Endothelial cell (in vitro differentiated cells): ENCODE measurements at regions not wholly inside any gene's neighbourhood (a gene's known extent, or its start where the extent isn't known, plus 50 kb on each side); places are given as distances from the start of the nearest gene placed in this dataset.

ENCODE experiments used
- DNase-seq: peaks from one replicate; pipeline ENCODE4 v3.0.0; 2021; ENCODE audit warnings: low spot score
- H3K27ac Mint-ChIP-seq: one replicate; pipeline ENCODE4 v1.8.0; 2021; ENCODE audit warnings: mixed read lengths, inconsistent platforms; ENCODE audit not compliant: unreplicated experiment
- H3K27me3 Mint-ChIP-seq: one replicate; pipeline ENCODE4 v1.8.0; 2021; ENCODE audit warnings: mild to moderate bottlenecking, moderate library complexity, mixed read lengths, inconsistent platforms; ENCODE audit not compliant: unreplicated experiment
- H3K36me3 Mint-ChIP-seq: one replicate; pipeline ENCODE4 v1.8.0; 2021; ENCODE audit warnings: mild to moderate bottlenecking, low read depth, mixed read lengths, inconsistent platforms; ENCODE audit not compliant: unreplicated experiment
- H3K4me1 Mint-ChIP-seq: one replicate; pipeline ENCODE4 v1.8.0; 2021; ENCODE audit warnings: mild to moderate bottlenecking, mixed read lengths, inconsistent platforms; ENCODE audit not compliant: unreplicated experiment
- H3K4me3 Mint-ChIP-seq: one replicate; pipeline ENCODE4 v1.8.0; 2021; ENCODE audit warnings: mild to moderate bottlenecking, mixed read lengths, inconsistent platforms; ENCODE audit not compliant: unreplicated experiment
- H3K9me3 Mint-ChIP-seq: one replicate; pipeline ENCODE4 v1.8.0; 2021; ENCODE audit warnings: mixed read lengths, inconsistent platforms; ENCODE audit not compliant: unreplicated experiment
- CTCF ChIP-seq: fragments of 200-600 bp; sonication (generic); IDR thresholded peaks from one replicate; pipeline ENCODE4 v1.5.0; 2021; ENCODE audit warnings: antibody characterized with exemption; ENCODE audit not compliant: unreplicated experiment

- Mint-ChIP-seq H3K36me3 (no peaks in the 10 kb centered on the region), H3K9me3 (no peaks in the 10 kb centered on the region), H3K4me3 (no peak overlapping the region), H3K27me3 (peaks cover 3% of the 10 kb centered on the region), H3K4me1 (peaks cover 22% of the 10 kb centered on the region), H3K27ac (no peak overlapping the region)
- no peak for DNase-seq
- no peak for TF ChIP-seq CTCF
Measured at GRCh38 chr9:19967888-19968459, 179.1 kb upstream of the SLC24A2 start.

- Mint-ChIP-seq H3K4me1 (peaks cover 22% of the 10 kb centered on the region), H3K4me3 (no peak overlapping the region), H3K27ac (no peak overlapping the region), H3K9me3 (no peaks in the 10 kb centered on the region), H3K36me3 (no peaks in the 10 kb centered on the region), H3K27me3 (peaks cover 3% of the 10 kb centered on the region)
- no peak for TF ChIP-seq CTCF
- DNase-seq: no peak
Measured at GRCh38 chr9:19967216-19967887, 178.5 kb upstream of the SLC24A2 start.

- no peak for DNase-seq
- no peak overlapping the region for H3K27ac Mint-ChIP-seq
- H3K36me3 Mint-ChIP-seq: peaks cover 4% of the 10 kb centered on the region
- H3K4me1 Mint-ChIP-seq: peaks cover 22% of the 10 kb centered on the region
- no peak overlapping the region for H3K4me3 Mint-ChIP-seq
- TF ChIP-seq CTCF: no peak
- H3K9me3 Mint-ChIP-seq: no peaks in the 10 kb centered on the region
- peaks cover 3% of the 10 kb centered on the region for H3K27me3 Mint-ChIP-seq
Measured at GRCh38 chr9:19965336-19965735, 176.5 kb upstream of the SLC24A2 start.

- TF ChIP-seq CTCF: no peak
- Mint-ChIP-seq H3K9me3 (no peaks in the 10 kb centered on the region), H3K36me3 (no peaks in the 10 kb centered on the region), H3K27me3 (peaks cover 2% of the 10 kb centered on the region), H3K4me3 (no peak overlapping the region), H3K27ac (no peak overlapping the region), H3K4me1 (peaks cover 4% of the 10 kb centered on the region)
- no peak for DNase-seq
Measured at GRCh38 chr9:19947996-19948395, 159.2 kb upstream of the SLC24A2 start.

- H3K36me3 Mint-ChIP-seq: no peaks in the 10 kb centered on the region
- no peak for DNase-seq
- H3K27me3 Mint-ChIP-seq: peaks cover 2% of the 10 kb centered on the region
- no peak overlapping the region for H3K4me3 Mint-ChIP-seq
- peaks cover 4% of the 10 kb centered on the region for H3K4me1 Mint-ChIP-seq
- H3K9me3 Mint-ChIP-seq: no peaks in the 10 kb centered on the region
- no peak overlapping the region for H3K27ac Mint-ChIP-seq
- no peak for TF ChIP-seq CTCF
Measured at GRCh38 chr9:19946441-19947109, 157.7 kb upstream of the SLC24A2 start.
